Uterus (tissue), 3 donors: ENCODE measurements at regions not wholly inside any gene's neighbourhood (a gene's known extent, or its start where the extent isn't known, plus 50 kb on each side); places are given as distances from the start of the nearest gene placed in this dataset.

Experiments used
- DNase-seq, 2 donors: peaks; one replicate each; pipeline ENCODE4 v3.0.0-alpha.2; 2019 to 2020
- H3K27ac ChIP-seq, 2 donors: fragments of 200-600 bp; sonication (generic); 1 replicate in 1 of 2; 2 replicates in 1 of 2; pipeline ENCODE4 v1.5.1; 2016 to 2018
- H3K27me3 ChIP-seq, 2 donors: fragments of 200-600 bp; sonication (generic); one replicate each; pipeline ENCODE4 v1.5.1; 2018 to 2019; ENCODE audit warnings: control low read depth in 1 of 2
- H3K36me3 ChIP-seq, 2 donors: fragments of 200-600 bp; sonication (generic); one replicate each; pipeline ENCODE4 v1.5.1; 2019; ENCODE audit warnings: control low read depth in 1 of 2
- H3K4me1 ChIP-seq, 2 donors: fragments of 200-600 bp; sonication (generic); one replicate each; pipeline ENCODE4 v1.5.1; 2018 to 2019; ENCODE audit warnings: control low read depth in 1 of 2
- H3K4me3 ChIP-seq, 2 donors: fragments of 200-600 bp; sonication (generic); 1 replicate in 1 of 2; 2 replicates in 1 of 2; pipeline ENCODE4 v1.5.1; 2018 to 2019; ENCODE audit warnings: mild to moderate bottlenecking in 1 of 2
- H3K9me3 ChIP-seq, 2 donors: fragments of 200-600 bp; sonication (generic); one replicate each; pipeline ENCODE4 v1.5.1; 2019; ENCODE audit warnings: control low read depth in 1 of 2
- CTCF ChIP-seq, 4 experiments: fragments of 200-600 bp in 2 of 4; fragments of 450-650 bp in 2 of 4; sonication (generic) in 2 of 4; IDR thresholded peaks; one replicate each; pipeline ENCODE4 v1.5.1; 2016 to 2019; ENCODE audit warnings: antibody characterized with exemption in 4 of 4, mild to moderate bottlenecking in 2 of 4, moderate library complexity in 1 of 4
- POLR2A ChIP-seq, 2 donors: fragments of 450-650 bp; IDR thresholded peaks; one replicate each; pipeline ENCODE4 v1.6.1; 2016; ENCODE audit warnings: antibody characterized with exemption in 2 of 2, mild to moderate bottlenecking in 1 of 2, moderate library complexity in 1 of 2
- intact Hi-C: fragments of 100-400 bp; cut with DNase I; formaldehyde crosslinking; loops from one replicate; pipeline ENCODE4 v1.15.1; 2023; ENCODE audit warnings: low total_unique reads
- donor health status: DM: yes; HTN: yes; CAD: no.

- Histone ChIP-seq H3K27me3 (no peaks in the 10 kb centered on the region), H3K36me3 (no peaks in the 10 kb centered on the region), H3K4me1 (no peaks in the 10 kb centered on the region), H3K27ac (no peak overlapping the region), H3K9me3 (no peaks in the 10 kb centered on the region), H3K4me3 (no peak overlapping the region)
- intact Hi-C loops: no loop called here
- DNase-seq: no peak
- TF ChIP-seq CTCF (IDR thresholded peaks at IDR 0.05) (no peak), POLR2A (IDR thresholded peaks at IDR 0.05) (no peak)
Observed at GRCh38 chr22:34902335-34902734, 163.6 kb upstream of the ISX start.

- no peak for DNase-seq
- no peaks in the 10 kb centered on the region for H3K27me3 ChIP-seq
- TF ChIP-seq CTCF (IDR thresholded peaks at IDR 0.05): no peak
- TF ChIP-seq POLR2A (IDR thresholded peaks at IDR 0.05): no peak
- H3K36me3 ChIP-seq: no peaks in the 10 kb centered on the region
- no peak overlapping the region for H3K4me3 ChIP-seq
- intact Hi-C loops: no loop called here
- no peaks in the 10 kb centered on the region for H3K4me1 ChIP-seq
- no peaks in the 10 kb centered on the region for H3K9me3 ChIP-seq
- no peak overlapping the region for H3K27ac ChIP-seq
Observed at GRCh38 chr22:34903416-34903815, 162.5 kb upstream of the ISX start.

- H3K4me3 ChIP-seq: no peak overlapping the region
- TF ChIP-seq POLR2A (IDR thresholded peaks at IDR 0.05) (no peak), CTCF (IDR thresholded peaks at IDR 0.05) (no peak)
- H3K4me1 ChIP-seq: no peaks in the 10 kb centered on the region
- H3K36me3 ChIP-seq: no peaks in the 10 kb centered on the region
- no peaks in the 10 kb centered on the region for H3K27me3 ChIP-seq
- no peak overlapping the region for H3K27ac ChIP-seq
- intact Hi-C loops: no loop called here
- no peaks in the 10 kb centered on the region for H3K9me3 ChIP-seq
- DNase-seq: no peak
Observed at GRCh38 chr22:34904486-34904885, 161.5 kb upstream of the ISX start.

GRCh38 chr22:34913826-34914225, 152.1 kb upstream of the ISX start:
- no peaks in the 10 kb centered on the region for H3K36me3 ChIP-seq
- no peaks in the 10 kb centered on the region for H3K27me3 ChIP-seq
- peaks cover 0 to 3% of the 10 kb centered on the region in 2 donors for H3K4me1 ChIP-seq
- no peak overlapping the region for H3K4me3 ChIP-seq
- no peaks in the 10 kb centered on the region for H3K9me3 ChIP-seq
- intact Hi-C loops: no loop called here
- TF ChIP-seq POLR2A (IDR thresholded peaks at IDR 0.05): no peak
- no peak for TF ChIP-seq CTCF (IDR thresholded peaks at IDR 0.05)
- no peak overlapping the region for H3K27ac ChIP-seq
- no peak for DNase-seq

GRCh38 chr22:34914846-34915245, 151.1 kb upstream of the ISX start:
- H3K9me3 ChIP-seq: no peaks in the 10 kb centered on the region
- no peaks in the 10 kb centered on the region for H3K36me3 ChIP-seq
- H3K27me3 ChIP-seq: no peaks in the 10 kb centered on the region
- TF ChIP-seq POLR2A (IDR thresholded peaks at IDR 0.05) (no peak), CTCF (IDR thresholded peaks at IDR 0.05) (no peak)
- H3K27ac ChIP-seq: no peak overlapping the region
- H3K4me1 ChIP-seq: peaks cover 0 to 3% of the 10 kb centered on the region in 2 donors
- intact Hi-C loops: no loop called here
- H3K4me3 ChIP-seq: no peak overlapping the region
- DNase-seq: no peak
